ENCODE measurements at regions not wholly inside any gene's neighbourhood (a gene's known extent, or its start where the extent isn't known, plus 50 kb on each side); places are given as distances from the start of the nearest gene placed in this dataset.

DNA sequence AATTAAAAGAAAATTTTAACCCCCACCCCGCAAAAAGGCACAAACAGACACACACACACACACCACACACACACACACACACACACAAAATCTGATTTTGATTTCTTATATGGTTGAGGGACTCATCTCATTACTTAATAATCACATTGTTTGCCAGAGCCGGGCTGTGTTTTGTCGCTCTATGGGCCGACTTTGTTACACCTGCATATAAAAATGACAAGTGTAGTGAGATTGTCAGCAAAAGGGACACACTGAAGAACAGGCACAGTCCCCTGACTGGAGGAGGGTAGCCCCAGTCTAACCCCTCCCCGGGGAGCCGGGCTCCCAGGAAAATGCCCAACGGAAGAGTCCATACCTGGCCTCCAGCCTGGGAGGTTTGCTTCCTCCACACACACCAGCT, 221.6 kb downstream of the ENGASE start:
- no peak for TF ChIP-seq POLR2AphosphoS5 (IDR thresholded peaks at IDR 0.05)
- TF ChIP-seq, protein P1, sequence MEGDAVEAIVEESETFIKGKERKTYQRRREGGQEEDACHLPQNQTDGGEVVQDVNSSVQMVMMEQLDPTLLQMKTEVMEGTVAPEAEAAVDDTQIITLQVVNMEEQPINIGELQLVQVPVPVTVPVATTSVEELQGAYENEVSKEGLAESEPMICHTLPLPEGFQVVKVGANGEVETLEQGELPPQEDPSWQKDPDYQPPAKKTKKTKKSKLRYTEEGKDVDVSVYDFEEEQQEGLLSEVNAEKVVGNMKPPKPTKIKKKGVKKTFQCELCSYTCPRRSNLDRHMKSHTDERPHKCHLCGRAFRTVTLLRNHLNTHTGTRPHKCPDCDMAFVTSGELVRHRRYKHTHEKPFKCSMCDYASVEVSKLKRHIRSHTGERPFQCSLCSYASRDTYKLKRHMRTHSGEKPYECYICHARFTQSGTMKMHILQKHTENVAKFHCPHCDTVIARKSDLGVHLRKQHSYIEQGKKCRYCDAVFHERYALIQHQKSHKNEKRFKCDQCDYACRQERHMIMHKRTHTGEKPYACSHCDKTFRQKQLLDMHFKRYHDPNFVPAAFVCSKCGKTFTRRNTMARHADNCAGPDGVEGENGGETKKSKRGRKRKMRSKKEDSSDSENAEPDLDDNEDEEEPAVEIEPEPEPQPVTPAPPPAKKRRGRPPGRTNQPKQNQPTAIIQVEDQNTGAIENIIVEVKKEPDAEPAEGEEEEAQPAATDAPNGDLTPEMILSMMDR (IDR thresholded peaks at IDR 0.05 in 8 of 11, conservative IDR thresholded peaks at IDR 0.05 in 3 of 11), result no peak
- TF ChIP-seq POLR2A (IDR thresholded peaks at IDR 0.05), result no peak
